ENCODE measurements at regions not wholly inside any gene's neighbourhood (a gene's known extent, or its start where the extent isn't known, plus 50 kb on each side); places are given as distances from the start of the nearest gene placed in this dataset.
"Not testable (repeated sequence)": the region's sequence is repeated elsewhere in the genome, so short reads cannot be mapped to it uniquely, and the experiment has no call there.

DNA sequence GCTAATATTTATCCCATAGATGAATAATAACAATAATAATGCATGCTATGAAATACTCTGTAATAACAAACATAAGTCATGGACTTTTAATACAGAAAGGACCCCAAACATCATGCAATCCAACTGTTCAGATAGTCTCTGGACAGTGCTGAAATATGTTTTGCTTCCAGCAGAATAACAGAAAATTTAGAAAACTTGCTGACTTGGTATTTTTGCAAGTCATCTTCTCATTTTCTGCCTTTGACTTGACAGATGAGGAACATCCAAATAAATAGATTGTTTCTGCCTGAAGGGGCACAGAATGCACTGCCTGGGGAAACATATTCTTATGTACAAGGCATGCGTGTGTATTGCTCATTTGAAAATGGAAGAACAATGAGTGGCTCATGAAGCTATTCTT, 442.4 kb upstream of the GRM7 start:
- 100% methylated on average over 1 of the region's 1 CpG for WGBS, 2 donors
- Histone ChIP-seq H3K4me1 (no peaks in the 10 kb centered on the region), H3K9me3 (peaks cover 0 to 6% (median 0%) of the 10 kb centered on the region in 4 donors), H3K27ac (no peak overlapping the region), H3K4me3 (no peak overlapping the region), H3K36me3 (no peaks in the 10 kb centered on the region), H3K27me3 (no peaks in the 10 kb centered on the region)
- TF ChIP-seq POLR2A (IDR thresholded peaks at IDR 0.05) = no peak
- TF ChIP-seq POLR2AphosphoS5 (IDR thresholded peaks at IDR 0.05) = no peak
- TF ChIP-seq EP300 (IDR thresholded peaks at IDR 0.05) = no peak
- TF ChIP-seq CTCF (IDR thresholded peaks at IDR 0.05) = no peak
- DNase-seq (no peak), ATAC-seq (ENCODE audit: low FRiP score in 2 of 2) (no peak)

GRCh38 chr3:6421666-6422445, 439.1 kb upstream of the GRM7 start:
- no peak for DNase-seq
- TF ChIP-seq POLR2AphosphoS5 (IDR thresholded peaks at IDR 0.05) (no peak), POLR2A (IDR thresholded peaks at IDR 0.05) (no peak), CTCF (IDR thresholded peaks at IDR 0.05) (no peak), EP300 (IDR thresholded peaks at IDR 0.05) (no peak)

DNA sequence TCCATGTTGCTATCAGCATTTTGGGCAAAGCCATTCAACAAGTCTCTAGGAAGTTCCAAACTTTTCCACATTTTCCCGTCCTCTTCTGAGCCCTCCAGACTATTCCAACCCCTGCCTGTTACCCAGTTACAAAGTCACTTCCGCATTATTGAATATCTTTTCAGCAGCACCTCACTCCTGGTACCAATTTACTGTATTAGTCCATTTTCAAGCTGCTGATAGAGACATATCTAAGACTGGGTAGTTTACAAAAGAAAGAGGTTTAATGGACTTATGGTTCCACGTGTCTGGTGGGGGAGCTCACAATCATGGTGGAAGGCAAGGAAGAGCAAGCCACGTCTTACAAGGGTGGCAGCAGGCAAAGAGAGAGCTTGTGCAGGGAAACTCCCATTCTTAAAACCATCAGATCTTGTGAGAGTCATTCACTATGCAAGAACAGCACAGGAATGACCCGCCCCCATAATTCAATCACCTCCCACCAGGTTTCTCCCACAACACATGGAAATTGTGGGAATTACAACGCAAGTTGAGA, 435.6 kb upstream of the GRM7 start:
- no peaks in the 10 kb centered on the region for H3K4me1 ChIP-seq
- no peak for TF ChIP-seq CTCF (IDR thresholded peaks at IDR 0.05)
- no peak for TF ChIP-seq POLR2AphosphoS5 (IDR thresholded peaks at IDR 0.05)
- no peak for TF ChIP-seq EP300 (IDR thresholded peaks at IDR 0.05)
- no peak for TF ChIP-seq POLR2A (IDR thresholded peaks at IDR 0.05)
- peaks cover 0 to 27% (median 0%) of the 10 kb centered on the region in 4 donors for H3K9me3 ChIP-seq
- no peaks in the 10 kb centered on the region for H3K27me3 ChIP-seq
- WGBS, 2 donors = 90 to 92% methylated on average over 6 of the region's 6 CpGs
- no peak overlapping the region for H3K4me3 ChIP-seq
- no peak overlapping the region for H3K27ac ChIP-seq
- no peak for ATAC-seq (ENCODE audit: low FRiP score in 2 of 2)
- DNase-seq = no peak
- H3K36me3 ChIP-seq = no peaks in the 10 kb centered on the region

More at GRCh38 chr3:6421666-6422445, 439.1 kb upstream of the GRM7 start:
- Histone ChIP-seq H3K4me1 (no peaks in the 10 kb centered on the region), H3K27me3 (no peaks in the 10 kb centered on the region), H3K9me3 (peaks cover 0 to 27% (median 0%) of the 10 kb centered on the region in 4 donors), H3K4me3 (no peak overlapping the region), H3K27ac (no peak overlapping the region), H3K36me3 (no peaks in the 10 kb centered on the region)
- no peak for ATAC-seq (ENCODE audit: low FRiP score in 2 of 2)
- 44 to 45% methylated on average over 4 of the region's 4 CpGs for WGBS, 2 donors

DNA sequence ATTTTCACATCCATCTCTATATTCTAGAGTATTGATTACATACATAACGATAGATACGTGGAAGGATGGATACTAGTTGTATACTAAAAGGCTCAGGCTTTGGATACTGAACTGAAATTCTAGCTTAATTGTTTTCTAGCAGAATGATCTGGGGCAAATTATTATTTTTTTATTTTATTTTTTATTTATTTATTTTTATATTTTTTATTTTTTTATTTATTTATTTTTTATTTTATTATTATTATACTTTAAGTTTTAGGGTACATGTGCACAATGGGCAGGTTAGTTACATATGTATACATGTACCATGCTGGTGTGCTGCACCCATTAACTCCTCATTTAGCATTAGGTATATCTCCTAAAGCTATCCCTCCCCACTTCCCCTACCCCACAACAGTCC, 432.6 kb upstream of the GRM7 start:
- H3K9me3 ChIP-seq = peaks cover 0 to 24% (median 0%) of the 10 kb centered on the region in 4 donors
- ATAC-seq (ENCODE audit: low FRiP score in 2 of 2); H3K27me3 ChIP-seq; H3K36me3 ChIP-seq; H3K4me1 ChIP-seq; DNase-seq; H3K4me3 ChIP-seq; H3K27ac ChIP-seq: not testable (repeated sequence)
- WGBS, 2 donors = 95 to 98% methylated on average over 2 of the region's 2 CpGs

- H3K27ac ChIP-seq = no peak overlapping the region
- ATAC-seq (ENCODE audit: low FRiP score in 2 of 2) (no peak), DNase-seq (no peak)
- no peak overlapping the region for H3K4me3 ChIP-seq
- no peaks in the 10 kb centered on the region for H3K9me3 ChIP-seq
- TF ChIP-seq POLR2A (IDR thresholded peaks at IDR 0.05) (no peak), EP300 (IDR thresholded peaks at IDR 0.05) (no peak), POLR2AphosphoS5 (IDR thresholded peaks at IDR 0.05) (no peak), CTCF (IDR thresholded peaks at IDR 0.05) (no peak)
- H3K36me3 ChIP-seq = no peaks in the 10 kb centered on the region
- H3K27me3 ChIP-seq = no peaks in the 10 kb centered on the region
- H3K4me1 ChIP-seq = no peaks in the 10 kb centered on the region
- WGBS, 2 donors = 87 to 94% methylated on average over 1 of the region's 1 CpG
Observed at GRCh38 chr3:6435951-6436350, 425.0 kb upstream of the GRM7 start.
